ENCODE measurements at regions not wholly inside any gene's neighbourhood (a gene's known extent, or its start where the extent isn't known, plus 50 kb on each side); places are given as distances from the start of the nearest gene placed in this dataset.
"Not testable (repeated sequence)": the region's sequence is repeated elsewhere in the genome, so short reads cannot be mapped to it uniquely, and the experiment has no call there.

- Histone ChIP-seq H3K27ac (ENCODE audit: low read depth, low read length) (no peak overlapping the region), H3K27me3 (ENCODE audit: control insufficient read depth, insufficient read depth, low read length) (no peaks in the 10 kb centered on the region), H3K9ac (ENCODE audit: low read depth, low read length) (no peak overlapping the region), H3K4me3 (ENCODE audit: low read depth, low read length) (no peak overlapping the region), H3K36me3 (ENCODE audit: control insufficient read depth, insufficient read depth, low read length) (no peaks in the 10 kb centered on the region), H3K4me1 (ENCODE audit: control insufficient read depth, insufficient read depth, low read length) (0 out of 2 replicates have a peak, but pooled peaks cover 4% of the 10 kb centered on the region), H3K9me3 (ENCODE audit: control insufficient read depth, insufficient read depth, low read length) (no peaks in the 10 kb centered on the region)
Observed at GRCh38 chr4:177494791-177495190, 52.6 kb upstream of the AGA start.

DNA sequence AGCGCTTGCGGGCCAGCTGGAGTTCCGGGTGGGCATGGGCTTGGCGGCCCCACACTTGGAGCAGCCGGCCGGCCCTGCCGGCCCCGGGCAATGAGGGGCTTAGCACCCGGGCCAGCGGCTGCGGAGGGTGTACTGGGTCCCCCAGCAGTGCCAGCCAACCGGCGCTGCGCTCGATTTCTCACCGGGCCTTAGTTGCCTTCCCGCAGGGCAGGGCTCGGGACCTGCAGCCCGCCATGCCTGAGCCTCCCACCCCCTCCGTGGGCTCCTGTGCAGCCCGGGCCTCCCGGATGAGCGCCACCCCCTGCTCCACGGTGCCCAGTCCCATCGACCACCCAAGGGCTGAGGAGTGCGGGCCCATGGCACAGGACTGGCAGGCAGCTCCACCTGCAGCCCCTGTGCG, 53.4 kb upstream of the AGA start:
- not testable (repeated sequence) for H3K36me3 ChIP-seq (ENCODE audit: control insufficient read depth, insufficient read depth, low read length); H3K27ac ChIP-seq (ENCODE audit: low read depth, low read length); H3K9me3 ChIP-seq (ENCODE audit: control insufficient read depth, insufficient read depth, low read length); H3K4me3 ChIP-seq (ENCODE audit: low read depth, low read length); H3K4me1 ChIP-seq (ENCODE audit: control insufficient read depth, insufficient read depth, low read length); H3K27me3 ChIP-seq (ENCODE audit: control insufficient read depth, insufficient read depth, low read length); H3K9ac ChIP-seq (ENCODE audit: low read depth, low read length)

DNA sequence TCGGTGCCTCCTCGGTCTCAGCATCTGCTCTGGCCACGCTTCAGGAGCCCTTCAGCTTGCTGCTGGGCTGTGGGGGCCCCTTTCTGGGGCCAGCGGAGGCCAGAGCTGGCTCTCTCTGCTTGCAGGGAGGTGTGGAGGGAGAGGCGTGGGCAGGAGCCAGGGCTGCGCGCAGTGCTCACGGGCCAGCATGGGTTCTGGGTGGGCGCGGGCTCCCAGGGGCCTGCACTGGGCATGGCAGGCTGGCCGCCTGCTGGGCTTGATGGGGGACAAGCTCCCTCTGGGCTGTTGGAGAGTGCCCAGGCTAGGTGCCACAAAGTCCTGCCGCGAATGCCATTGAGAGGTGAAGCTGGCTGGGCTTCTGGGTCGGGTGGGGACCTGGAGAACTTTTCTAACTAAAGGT, 57.3 kb upstream of the AGA start:
- H3K4me3 ChIP-seq (ENCODE audit: low read depth, low read length) = no peak overlapping the region
- H3K9ac ChIP-seq (ENCODE audit: low read depth, low read length) = no peak overlapping the region
- H3K4me1 ChIP-seq (ENCODE audit: control insufficient read depth, insufficient read depth, low read length) = no peaks in the 10 kb centered on the region
- H3K27ac ChIP-seq (ENCODE audit: low read depth, low read length) = no peak overlapping the region
- no peaks in the 10 kb centered on the region for H3K9me3 ChIP-seq (ENCODE audit: control insufficient read depth, insufficient read depth, low read length)
- no peaks in the 10 kb centered on the region for H3K27me3 ChIP-seq (ENCODE audit: control insufficient read depth, insufficient read depth, low read length)
- H3K36me3 ChIP-seq (ENCODE audit: control insufficient read depth, insufficient read depth, low read length) = no peaks in the 10 kb centered on the region

DNA sequence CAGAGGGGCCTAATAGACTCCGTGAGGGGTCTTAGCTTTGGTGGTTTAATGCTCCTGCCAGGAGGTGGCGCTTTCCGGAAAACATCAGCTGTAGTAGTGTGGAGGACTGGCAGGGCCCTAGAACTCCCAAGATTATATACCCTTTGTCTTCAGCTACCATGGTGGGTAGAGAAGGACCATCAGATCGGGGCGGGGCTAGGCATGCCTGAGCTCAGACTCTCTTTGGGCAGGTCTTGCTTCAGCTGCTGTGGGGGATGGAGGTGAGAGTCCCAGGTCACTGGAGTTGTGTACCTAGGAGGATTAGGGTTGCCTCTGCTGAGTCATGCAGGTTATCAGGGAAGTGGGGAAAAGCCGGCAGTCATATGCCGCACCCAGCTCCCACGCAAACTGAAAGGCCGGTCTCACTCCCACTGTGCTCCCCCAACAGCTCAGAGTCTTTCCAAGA, 63.0 kb upstream of the AGA start:
- H3K36me3 ChIP-seq (ENCODE audit: control insufficient read depth, insufficient read depth, low read length) = no peaks in the 10 kb centered on the region
- no peak overlapping the region for H3K9ac ChIP-seq (ENCODE audit: low read depth, low read length)
- no peaks in the 10 kb centered on the region for H3K9me3 ChIP-seq (ENCODE audit: control insufficient read depth, insufficient read depth, low read length)
- H3K4me3 ChIP-seq (ENCODE audit: low read depth, low read length) = no peak overlapping the region
- H3K27me3 ChIP-seq (ENCODE audit: control insufficient read depth, insufficient read depth, low read length) = no peaks in the 10 kb centered on the region
- H3K4me1 ChIP-seq (ENCODE audit: control insufficient read depth, insufficient read depth, low read length) = peaks cover 4% of the 10 kb centered on the region; the same call in 1 of the 2 replicates
- peak overlapping the region; percentile 47 for H3K27ac ChIP-seq (ENCODE audit: low read depth, low read length)

DNA sequence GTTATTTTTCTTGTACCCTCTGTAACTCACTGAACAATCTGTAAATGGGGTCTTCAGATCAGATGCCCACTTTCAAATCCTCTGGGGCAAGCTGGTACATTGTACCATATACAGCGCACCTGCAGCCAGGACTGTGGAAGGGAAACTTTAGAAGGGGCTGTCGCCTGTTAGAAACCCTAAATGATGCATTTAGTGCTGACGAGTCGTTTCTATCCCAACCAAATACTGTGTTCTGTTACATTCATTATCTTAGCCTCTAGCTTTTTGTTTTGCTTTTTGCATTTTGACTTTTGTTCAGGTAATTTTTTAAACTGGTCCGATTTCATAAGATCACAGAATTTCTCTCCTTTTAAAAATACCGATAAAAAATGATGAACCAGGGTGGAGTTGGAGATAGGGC, 66.4 kb upstream of the AGA start:
- H3K27me3 ChIP-seq (ENCODE audit: control insufficient read depth, insufficient read depth, low read length) = no peaks in the 10 kb centered on the region
- no peak overlapping the region for H3K4me3 ChIP-seq (ENCODE audit: low read depth, low read length)
- H3K4me1 ChIP-seq (ENCODE audit: control insufficient read depth, insufficient read depth, low read length) = peaks cover 4% of the 10 kb centered on the region; the same call in 1 of the 2 replicates
- no peaks in the 10 kb centered on the region for H3K9me3 ChIP-seq (ENCODE audit: control insufficient read depth, insufficient read depth, low read length)
- H3K36me3 ChIP-seq (ENCODE audit: control insufficient read depth, insufficient read depth, low read length) = no peaks in the 10 kb centered on the region
- no peak overlapping the region for H3K9ac ChIP-seq (ENCODE audit: low read depth, low read length)
- no peak overlapping the region for H3K27ac ChIP-seq (ENCODE audit: low read depth, low read length)

- Histone ChIP-seq H3K27ac (ENCODE audit: low read depth, low read length) (no peak overlapping the region), H3K36me3 (ENCODE audit: control insufficient read depth, insufficient read depth, low read length) (no peaks in the 10 kb centered on the region), H3K4me1 (ENCODE audit: control insufficient read depth, insufficient read depth, low read length) (peaks cover 4% of the 10 kb centered on the region; the same call in 1 of the 2 replicates), H3K9me3 (ENCODE audit: control insufficient read depth, insufficient read depth, low read length) (no peaks in the 10 kb centered on the region), H3K27me3 (ENCODE audit: control insufficient read depth, insufficient read depth, low read length) (no peaks in the 10 kb centered on the region), H3K9ac (ENCODE audit: low read depth, low read length) (no peak overlapping the region), H3K4me3 (ENCODE audit: low read depth, low read length) (no peak overlapping the region)
Observed at GRCh38 chr4:177509226-177509745, 67.0 kb upstream of the AGA start.

GRCh38 chr4:177511611-177512010, 69.4 kb upstream of the AGA start:
- Histone ChIP-seq H3K4me3 (ENCODE audit: low read depth, low read length) (no peak overlapping the region), H3K27ac (ENCODE audit: low read depth, low read length) (no peak overlapping the region), H3K9me3 (ENCODE audit: control insufficient read depth, insufficient read depth, low read length) (no peaks in the 10 kb centered on the region), H3K27me3 (ENCODE audit: control insufficient read depth, insufficient read depth, low read length) (no peaks in the 10 kb centered on the region), H3K36me3 (ENCODE audit: control insufficient read depth, insufficient read depth, low read length) (no peaks in the 10 kb centered on the region), H3K9ac (ENCODE audit: low read depth, low read length) (no peak overlapping the region), H3K4me1 (ENCODE audit: control insufficient read depth, insufficient read depth, low read length) (no peaks in the 10 kb centered on the region)

DNA sequence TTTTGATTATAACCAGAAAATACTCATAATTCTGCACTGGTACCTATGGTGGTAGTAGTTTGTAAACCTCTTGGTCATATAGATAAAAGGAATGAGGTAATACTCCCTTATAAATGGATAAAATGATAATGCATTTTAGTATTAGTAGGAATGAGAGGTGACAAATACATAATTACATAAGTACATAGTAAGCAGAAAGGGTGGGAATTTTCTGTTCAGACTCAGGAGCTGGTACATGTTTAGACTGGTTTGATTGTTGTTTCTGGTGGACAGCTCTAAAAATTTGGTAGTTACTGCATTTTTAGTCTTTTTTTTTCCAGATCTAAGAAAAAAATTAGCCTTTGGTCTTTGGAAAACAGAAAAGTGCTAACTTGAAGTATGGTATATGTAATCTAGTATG, 70.4 kb upstream of the AGA start:
- H3K36me3 ChIP-seq (ENCODE audit: control insufficient read depth, insufficient read depth, low read length) = no peaks in the 10 kb centered on the region
- no peak overlapping the region for H3K27ac ChIP-seq (ENCODE audit: low read depth, low read length)
- no peak overlapping the region for H3K9ac ChIP-seq (ENCODE audit: low read depth, low read length)
- no peaks in the 10 kb centered on the region for H3K9me3 ChIP-seq (ENCODE audit: control insufficient read depth, insufficient read depth, low read length)
- H3K4me3 ChIP-seq (ENCODE audit: low read depth, low read length) = no peak overlapping the region
- H3K27me3 ChIP-seq (ENCODE audit: control insufficient read depth, insufficient read depth, low read length) = no peaks in the 10 kb centered on the region
- H3K4me1 ChIP-seq (ENCODE audit: control insufficient read depth, insufficient read depth, low read length) = no peaks in the 10 kb centered on the region

GRCh38 chr4:177517862-177518261, 75.6 kb upstream of the AGA start:
- Histone ChIP-seq H3K36me3 (ENCODE audit: control insufficient read depth, insufficient read depth, low read length) (no peaks in the 10 kb centered on the region), H3K9me3 (ENCODE audit: control insufficient read depth, insufficient read depth, low read length) (no peaks in the 10 kb centered on the region), H3K27ac (ENCODE audit: low read depth, low read length) (no peak overlapping the region), H3K27me3 (ENCODE audit: control insufficient read depth, insufficient read depth, low read length) (no peaks in the 10 kb centered on the region), H3K4me3 (ENCODE audit: low read depth, low read length) (no peak overlapping the region), H3K9ac (ENCODE audit: low read depth, low read length) (no peak overlapping the region), H3K4me1 (ENCODE audit: control insufficient read depth, insufficient read depth, low read length) (no peaks in the 10 kb centered on the region)

- Histone ChIP-seq H3K4me1 (ENCODE audit: control insufficient read depth, insufficient read depth, low read length) (no peaks in the 10 kb centered on the region), H3K9ac (ENCODE audit: low read depth, low read length) (no peak overlapping the region), H3K9me3 (ENCODE audit: control insufficient read depth, insufficient read depth, low read length) (no peaks in the 10 kb centered on the region), H3K4me3 (ENCODE audit: low read depth, low read length) (no peak overlapping the region), H3K27ac (ENCODE audit: low read depth, low read length) (no peak overlapping the region), H3K27me3 (ENCODE audit: control insufficient read depth, insufficient read depth, low read length) (no peaks in the 10 kb centered on the region), H3K36me3 (ENCODE audit: control insufficient read depth, insufficient read depth, low read length) (no peaks in the 10 kb centered on the region)
Observed at GRCh38 chr4:177519481-177520260, 77.4 kb upstream of the AGA start.

- no peaks in the 10 kb centered on the region for H3K9me3 ChIP-seq (ENCODE audit: control insufficient read depth, insufficient read depth, low read length)
- no peak overlapping the region for H3K27ac ChIP-seq (ENCODE audit: low read depth, low read length)
- H3K27me3 ChIP-seq (ENCODE audit: control insufficient read depth, insufficient read depth, low read length) = no peaks in the 10 kb centered on the region
- no peak overlapping the region for H3K9ac ChIP-seq (ENCODE audit: low read depth, low read length)
- peaks cover 7% of the 10 kb centered on the region; the same call in 1 of the 2 replicates for H3K4me1 ChIP-seq (ENCODE audit: control insufficient read depth, insufficient read depth, low read length)
- no peak overlapping the region for H3K4me3 ChIP-seq (ENCODE audit: low read depth, low read length)
- H3K36me3 ChIP-seq (ENCODE audit: control insufficient read depth, insufficient read depth, low read length) = no peaks in the 10 kb centered on the region
Observed at GRCh38 chr4:177528620-177529019, 86.4 kb upstream of the AGA start.
